Tibial nerve (tissue), 3 donors: ENCODE measurements at regions not wholly inside any gene's neighbourhood (a gene's known extent, or its start where the extent isn't known, plus 50 kb on each side); places are given as distances from the start of the nearest gene placed in this dataset.

ENCODE experiments used
- POLR2A ChIP-seq, 2 donors: fragments of 450-650 bp; IDR thresholded peaks; one replicate each; pipeline ENCODE4 v1.6.1; 2017; ENCODE audit warnings: antibody characterized with exemption in 2 of 2, mild to moderate bottlenecking in 2 of 2, moderate library complexity in 2 of 2
- TF ChIP-seq, protein P1 (sequence below), 5 experiments: fragments of 200-600 bp in 3 of 5; fragments of 450-650 bp in 2 of 5; sonication (generic) in 3 of 5; IDR thresholded peaks; one replicate each; pipeline ENCODE4 v1.5.1; 2016 to 2019; ENCODE audit warnings: antibody characterized with exemption in 5 of 5, mild to moderate bottlenecking in 3 of 5, moderate library complexity in 2 of 5

DNA sequence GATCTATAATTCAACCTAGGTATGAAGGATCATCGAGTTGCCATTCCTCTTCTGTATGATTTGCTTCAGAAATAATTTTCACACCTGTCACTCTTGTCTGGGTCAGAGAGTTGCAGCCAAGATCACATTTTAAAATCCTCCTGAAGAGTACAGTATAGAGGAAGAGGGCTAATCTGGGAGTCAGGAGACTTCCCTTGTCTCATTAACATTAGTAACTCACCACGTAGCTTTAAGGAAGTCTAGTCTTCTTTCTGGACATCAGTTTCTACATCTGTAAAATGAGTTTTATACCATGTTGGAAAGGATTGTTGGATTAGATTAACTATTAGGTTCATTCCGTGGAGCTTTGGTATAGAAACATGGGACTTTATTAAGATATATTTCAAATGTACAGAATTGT, 109.4 kb downstream of the TDRD15 start:
- TF ChIP-seq POLR2A (IDR thresholded peaks at IDR 0.05), result no peak
- TF ChIP-seq, protein P1, sequence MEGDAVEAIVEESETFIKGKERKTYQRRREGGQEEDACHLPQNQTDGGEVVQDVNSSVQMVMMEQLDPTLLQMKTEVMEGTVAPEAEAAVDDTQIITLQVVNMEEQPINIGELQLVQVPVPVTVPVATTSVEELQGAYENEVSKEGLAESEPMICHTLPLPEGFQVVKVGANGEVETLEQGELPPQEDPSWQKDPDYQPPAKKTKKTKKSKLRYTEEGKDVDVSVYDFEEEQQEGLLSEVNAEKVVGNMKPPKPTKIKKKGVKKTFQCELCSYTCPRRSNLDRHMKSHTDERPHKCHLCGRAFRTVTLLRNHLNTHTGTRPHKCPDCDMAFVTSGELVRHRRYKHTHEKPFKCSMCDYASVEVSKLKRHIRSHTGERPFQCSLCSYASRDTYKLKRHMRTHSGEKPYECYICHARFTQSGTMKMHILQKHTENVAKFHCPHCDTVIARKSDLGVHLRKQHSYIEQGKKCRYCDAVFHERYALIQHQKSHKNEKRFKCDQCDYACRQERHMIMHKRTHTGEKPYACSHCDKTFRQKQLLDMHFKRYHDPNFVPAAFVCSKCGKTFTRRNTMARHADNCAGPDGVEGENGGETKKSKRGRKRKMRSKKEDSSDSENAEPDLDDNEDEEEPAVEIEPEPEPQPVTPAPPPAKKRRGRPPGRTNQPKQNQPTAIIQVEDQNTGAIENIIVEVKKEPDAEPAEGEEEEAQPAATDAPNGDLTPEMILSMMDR (IDR thresholded peaks at IDR 0.05), result no peak
